ENCODE measurements at regions not wholly inside any gene's neighbourhood (a gene's known extent, or its start where the extent isn't known, plus 50 kb on each side); places are given as distances from the start of the nearest gene placed in this dataset.

GRCh38 chr2:21519412-21519811 is 395.6 kb downstream of the TDRD15 start:
- Histone ChIP-seq H3K4me1 (ENCODE audit: control insufficient read depth, insufficient read depth, low read length) (no peaks in the 10 kb centered on the region), H3K14ac (replicated peaks; ENCODE audit: low read depth, low read length) (no peak overlapping the region), H3K18ac (ENCODE audit: low read depth, low read length) (no peak overlapping the region), H3K27ac (ENCODE audit: insufficient read depth, low read length) (no peak overlapping the region), H3K9me3 (ENCODE audit: control insufficient read depth, insufficient read depth, low read length) (no peaks in the 10 kb centered on the region), H3K9me1 (ENCODE audit: insufficient read depth, low read length) (no peaks in the 10 kb centered on the region), H2BK120ac (ENCODE audit: low read depth, low read length) (no peak overlapping the region), H3K27me3 (ENCODE audit: control insufficient read depth, insufficient read depth, low read length) (no peaks in the 10 kb centered on the region), H4K20me1 (ENCODE audit: insufficient read depth, low read length) (no peaks in the 10 kb centered on the region), H2AK9ac (replicated peaks; ENCODE audit: low read depth, low read length, poor library complexity) (no peak overlapping the region), H2BK5ac (ENCODE audit: low read depth, low read length, poor library complexity, severe bottlenecking) (no peak overlapping the region), H3K23ac (ENCODE audit: low read depth, low read length) (no peak overlapping the region), H3K4ac (ENCODE audit: low read depth, low read length) (no peak overlapping the region), H3K56ac (ENCODE audit: extremely low read depth, insufficient read depth, low read length) (no peak overlapping the region), H3K79me1 (ENCODE audit: low read depth in 1 of 2, low read length in 2 of 2) (no peaks in the 10 kb centered on the region), H2BK20ac (ENCODE audit: low read depth, low read length) (no peak overlapping the region), H3K4me2 (ENCODE audit: low read depth, low read length) (no peak overlapping the region), H2AFZ (replicated peaks; ENCODE audit: low read length, poor library complexity) (no peak overlapping the region), H4K8ac (ENCODE audit: low read depth in 2 of 2, low read length in 2 of 2) (no peak overlapping the region), H3K4me3 (ENCODE audit: insufficient read depth, low read depth, low read length) (no peak overlapping the region), H3K9ac (ENCODE audit: low read depth, low read length) (no peak overlapping the region), H2AK5ac (ENCODE audit: low read depth, low read length) (no peak overlapping the region), H4K91ac (ENCODE audit: insufficient read depth, low read depth, low read length) (no peak overlapping the region), H2BK15ac (ENCODE audit: low read depth, low read length) (no peak overlapping the region), H4K5ac (ENCODE audit: low read depth, low read length) (no peak overlapping the region), H3K36me3 (ENCODE audit: control insufficient read depth, insufficient read depth, low read length) (no peaks in the 10 kb centered on the region)
- ChIA-PET CTCF (no interaction called here), POLR2A (ENCODE audit: unreplicated experiment) (no interaction called here)
- dilution Hi-C loops (cut with HindIII; ENCODE audit: low sequenced_read_pairs, unreplicated experiment): no loop called here
- DNase-seq (no peak), ATAC-seq (ENCODE audit: low read depth) (no peak)
- WGBS, 2 experiments (ENCODE audit: extremely low coverage in 2 of 2, insufficient read length in 1 of 2): no CpG with 5 or more reads among the region's 1 CpG
- BruUV-seq (replicated peaks): no TSS peak
- intact Hi-C loops (cut with micrococcal nuclease): no loop called here
- in situ Hi-C loops (cut with MboI; ENCODE audit: low sequenced_read_pairs): no loop called here
- TF ChIP-seq SMC3 (IDR thresholded peaks at IDR 0.05; ENCODE audit: low read depth, low read length) (no peak), ELK1 (IDR thresholded peaks at IDR 0.05; ENCODE audit: borderline replicate concordance, low read depth, low read length) (no peak), CTCF (conservative IDR thresholded peaks at IDR 0.05; ENCODE audit: low read depth, low read length) (no peak), CEBPB (IDR thresholded peaks at IDR 0.05; ENCODE audit: low read depth, low read length) (no peak), FOS (IDR thresholded peaks at IDR 0.05; ENCODE audit: low read depth, low read length) (no peak), RFX5 (IDR thresholded peaks at IDR 0.05; ENCODE audit: low read depth, low read length) (no peak), RAD21 (IDR thresholded peaks at IDR 0.05; ENCODE audit: low read length) (no peak), USF2 (IDR thresholded peaks at IDR 0.05; ENCODE audit: low read depth, low read length) (no peak), MAZ (IDR thresholded peaks at IDR 0.05; ENCODE audit: borderline replicate concordance, low read depth, low read length) (no peak)

All from IMR-90 (cell line).